Mesodermal cell (in vitro differentiated cells): ENCODE measurements at regions not wholly inside any gene's neighbourhood (a gene's known extent, or its start where the extent isn't known, plus 50 kb on each side); places are given as distances from the start of the nearest gene placed in this dataset.
A peak's percentile ranks its signal among the peaks of the same experiment; 100 is the strongest.
"Not testable (repeated sequence)": the region's sequence is repeated elsewhere in the genome, so short reads cannot be mapped to it uniquely, and the experiment has no call there.

Source experiments
- H3K27ac ChIP-seq: 2 replicates; pipeline ENCODE4 v1.7.0; 2013; ENCODE audit warnings: mild to moderate bottlenecking, low read depth, low read length, moderate library complexity; ENCODE audit not compliant: severe bottlenecking
- H3K36me3 ChIP-seq: 2 replicates; pipeline ENCODE4 v1.7.1; 2013; ENCODE audit warnings: mild to moderate bottlenecking, low read length, moderate library complexity; ENCODE audit not compliant: control insufficient read depth, insufficient read depth
- H3K4me1 ChIP-seq: one replicate; pipeline ENCODE4 v1.7.1; 2013; ENCODE audit warnings: mild to moderate bottlenecking, low read length; ENCODE audit not compliant: insufficient read depth, control insufficient read depth, poor library complexity, severe bottlenecking
- H3K4me3 ChIP-seq: 2 replicates; pipeline ENCODE4 v1.7.0; 2013; ENCODE audit warnings: low read length, control low read depth, mild to moderate bottlenecking; ENCODE audit not compliant: insufficient read depth, poor library complexity, severe bottlenecking; ENCODE audit errors: extremely low read depth
- H3K9me3 ChIP-seq: 2 replicates; pipeline ENCODE4 v1.7.1; 2013; ENCODE audit warnings: mild to moderate bottlenecking, low read length, moderate library complexity; ENCODE audit not compliant: control insufficient read depth
- WGBS, 2 experiments: methylation state at CpG; one replicate each; pipeline ENCODE4 v1.1.5; 2013; ENCODE audit warnings: missing lambda C conversion rate in 2 of 2; ENCODE audit not compliant: insufficient coverage in 2 of 2; 5-methylcytosine and 5-hydroxymethylcytosine counted together

DNA sequence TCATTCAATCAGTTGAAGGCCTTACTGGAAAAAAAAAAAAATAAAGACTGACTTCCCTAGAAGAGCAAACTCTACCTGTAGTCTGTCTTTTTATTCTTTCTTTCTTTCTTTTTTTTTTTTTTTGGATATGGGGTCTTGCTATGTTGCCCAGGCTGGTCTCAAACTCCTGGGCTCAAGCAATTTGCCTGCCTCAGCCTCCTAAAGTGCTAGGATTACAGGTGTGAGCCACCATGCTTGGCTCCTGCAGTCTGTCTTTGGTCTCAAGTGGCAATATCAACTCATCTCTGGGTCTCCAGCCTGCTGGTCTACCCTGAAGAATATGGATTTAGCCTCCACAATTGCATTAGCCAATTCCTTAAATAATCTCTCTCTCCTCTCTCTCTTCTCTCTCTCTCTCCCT lies 167.7 kb upstream of the P2RY1 start:
- no peak overlapping the region for H3K4me3 ChIP-seq
- H3K27ac ChIP-seq = no peak overlapping the region

DNA sequence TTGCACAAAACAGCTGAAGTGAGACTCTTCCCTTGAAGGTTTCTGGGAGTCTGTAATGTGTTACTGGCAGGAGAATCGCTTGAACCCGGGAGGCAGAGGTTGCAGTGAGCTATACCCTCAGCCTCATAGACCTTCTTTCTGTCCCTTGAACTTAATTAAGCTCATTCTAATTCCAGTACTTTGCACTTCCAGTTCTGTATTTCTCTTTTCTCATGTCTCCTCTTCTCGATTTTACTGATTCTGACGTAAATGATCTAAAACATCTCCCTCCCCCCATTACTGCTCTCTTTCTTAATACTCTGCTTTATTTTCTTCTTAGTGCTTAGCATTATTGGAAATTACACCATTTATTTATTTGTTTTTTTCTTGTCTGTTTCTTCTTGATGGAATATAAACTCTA lies 165.4 kb upstream of the P2RY1 start:
- no peaks in the 10 kb centered on the region for H3K36me3 ChIP-seq
- H3K9me3 ChIP-seq = no peaks in the 10 kb centered on the region
- H3K4me1 ChIP-seq = peaks cover 6% of the 10 kb centered on the region
- no peak overlapping the region for H3K27ac ChIP-seq
- no peak overlapping the region for H3K4me3 ChIP-seq
- 85 to 100% methylated on average over 2 of the region's 4 CpGs for WGBS, 2 experiments

More for the DNA sequence above, 167.7 kb upstream of the P2RY1 start:
- H3K36me3 ChIP-seq = no peaks in the 10 kb centered on the region
- peaks cover 4% of the 10 kb centered on the region for H3K4me1 ChIP-seq
- no peaks in the 10 kb centered on the region for H3K9me3 ChIP-seq

DNA sequence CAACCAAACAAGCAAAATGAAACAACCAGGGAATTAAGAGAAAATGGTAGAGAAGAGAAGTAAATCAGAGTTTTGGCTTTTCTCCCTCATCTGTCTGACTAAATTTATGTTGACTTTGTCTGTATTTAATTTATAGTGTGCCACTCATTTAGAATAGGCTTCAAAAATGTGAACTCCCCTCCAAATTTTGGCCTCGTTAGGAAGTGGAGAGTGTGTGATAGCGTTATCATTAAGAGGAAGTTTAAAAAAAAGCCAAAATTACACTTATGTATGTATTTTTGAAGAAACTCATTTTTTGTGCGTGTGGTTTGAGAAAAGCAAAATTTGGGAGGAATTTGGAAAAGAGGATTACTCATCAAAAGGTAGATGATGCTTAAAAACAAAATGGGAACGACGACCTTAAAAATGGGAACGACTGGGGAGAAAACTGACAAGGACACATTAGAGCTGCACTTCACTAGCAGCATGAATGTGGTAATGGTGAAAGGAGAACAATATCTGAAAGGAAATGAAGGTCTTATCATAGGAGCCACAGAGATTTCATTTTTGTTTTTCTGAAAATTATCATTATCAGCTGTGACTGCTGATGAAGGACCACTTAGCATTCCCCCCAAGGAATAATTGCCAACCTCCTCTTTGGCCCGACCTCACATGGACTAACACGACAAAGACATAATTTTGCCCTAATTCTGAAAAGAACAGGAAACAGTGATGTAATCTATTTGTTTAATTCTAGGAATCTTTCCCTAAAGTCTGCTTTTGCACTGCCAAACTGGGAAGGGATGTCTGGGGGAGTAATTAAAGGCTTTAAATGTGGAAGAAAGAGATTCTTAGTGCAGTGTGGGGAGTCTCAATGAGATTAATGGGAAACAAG lies 163.2 kb upstream of the P2RY1 start:
- H3K9me3 ChIP-seq = no peaks in the 10 kb centered on the region
- H3K4me1 ChIP-seq = peaks cover 6% of the 10 kb centered on the region
- no peak overlapping the region for H3K4me3 ChIP-seq
- no peaks in the 10 kb centered on the region for H3K36me3 ChIP-seq
- WGBS, 2 experiments = 84 to 96% methylated on average over 3 to 4 of the region's 8 CpGs
- H3K27ac ChIP-seq = peak overlapping the region; percentile 38

DNA sequence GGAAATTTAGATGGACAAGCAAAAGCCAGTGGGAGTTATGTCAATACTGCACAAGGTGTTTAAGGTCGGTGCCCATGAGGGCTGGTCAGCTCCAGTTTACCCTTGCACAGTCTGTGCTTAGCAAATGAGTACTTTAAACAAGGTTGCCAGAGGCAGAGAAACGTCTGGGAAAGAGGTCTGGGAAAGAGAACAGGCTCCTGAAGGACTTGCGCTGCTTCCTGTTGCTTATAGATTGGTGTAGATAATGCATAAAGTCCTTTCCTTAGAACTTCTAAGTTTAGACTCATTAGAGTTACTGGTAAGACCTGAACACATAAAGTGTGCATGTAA lies 162.6 kb upstream of the P2RY1 start:
- H3K9me3 ChIP-seq = no peaks in the 10 kb centered on the region
- peak overlapping the region; percentile 38 for H3K27ac ChIP-seq
- no peak overlapping the region for H3K4me3 ChIP-seq
- no peaks in the 10 kb centered on the region for H3K36me3 ChIP-seq
- peaks cover 6% of the 10 kb centered on the region for H3K4me1 ChIP-seq
- WGBS, 2 experiments = 68 to 94% methylated on average over 1 to 3 of the region's 3 CpGs

DNA sequence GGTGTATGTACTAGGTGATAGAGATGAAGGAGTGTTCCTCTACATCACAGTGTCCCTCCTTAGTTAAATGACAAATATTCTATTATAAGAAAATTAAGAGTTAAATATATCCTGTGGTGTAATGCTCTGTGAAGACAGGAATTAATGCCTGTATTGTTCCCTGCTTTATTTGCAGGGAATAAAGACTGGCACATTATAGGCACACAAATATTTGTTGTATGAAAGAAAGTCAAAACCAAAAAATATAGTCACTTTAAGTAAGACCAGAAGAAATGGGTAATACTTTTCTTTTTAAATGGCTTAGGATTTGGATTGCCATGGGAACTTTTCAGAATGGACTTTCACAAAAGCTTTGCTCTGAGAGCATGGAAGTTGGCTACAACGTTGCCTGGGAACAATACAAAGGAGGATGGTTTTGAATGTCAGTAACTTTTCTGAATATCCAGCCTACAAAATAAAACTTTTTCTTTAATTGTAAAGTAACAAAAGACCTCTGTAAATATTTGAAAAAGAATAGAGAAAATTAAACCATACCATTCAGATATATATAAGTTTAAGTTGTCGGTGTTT lies 158.0 kb upstream of the P2RY1 start:
- Histone ChIP-seq H3K36me3 (no peaks in the 10 kb centered on the region), H3K27ac (no peak overlapping the region), H3K9me3 (no peaks in the 10 kb centered on the region), H3K4me1 (peaks cover 5% of the 10 kb centered on the region), H3K4me3 (no peak overlapping the region)
- no CpG with 5 or more reads among the region's 2 CpGs for WGBS, 2 experiments

DNA sequence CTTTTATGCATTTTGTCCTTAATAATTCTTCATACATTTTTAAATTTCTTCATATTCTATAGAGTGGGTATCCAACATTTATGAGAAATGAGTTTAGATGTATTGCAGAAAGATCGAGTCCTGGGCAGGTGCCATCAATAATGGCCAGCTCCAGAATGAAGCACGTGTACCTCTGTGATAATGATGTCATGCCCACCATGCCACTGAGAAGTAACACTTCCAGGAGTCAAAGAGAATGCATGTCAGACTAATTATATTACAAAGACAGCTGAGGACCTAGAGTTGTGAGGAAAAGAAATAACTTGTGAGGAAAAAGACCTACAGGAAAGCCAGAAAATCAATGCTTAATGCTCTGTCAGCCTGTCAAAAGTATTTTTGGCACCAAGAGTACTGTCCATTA lies 157.4 kb upstream of the P2RY1 start:
- no peaks in the 10 kb centered on the region for H3K4me1 ChIP-seq
- WGBS, 2 experiments = 60 to 94% methylated on average over 1 to 2 of the region's 2 CpGs

DNA sequence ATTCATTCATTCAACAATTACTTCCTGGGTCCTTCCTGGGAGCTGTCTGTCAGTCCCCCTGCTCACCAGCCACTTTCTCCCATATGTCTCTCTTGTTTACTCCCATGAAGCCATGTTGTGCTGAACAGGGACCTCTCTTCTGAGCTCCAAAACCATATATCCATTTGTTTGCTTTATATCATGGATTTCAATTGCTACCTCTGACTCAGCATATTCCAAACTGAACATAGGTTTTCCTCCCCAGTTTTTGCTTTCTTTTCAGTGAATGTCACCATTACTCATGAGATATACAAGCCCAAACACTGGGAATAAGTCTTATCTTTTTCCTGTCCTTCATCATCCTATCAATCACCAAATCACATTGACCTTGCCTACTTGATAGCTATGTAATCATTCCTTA lies 152.5 kb upstream of the P2RY1 start:
- Histone ChIP-seq H3K4me1 (no peaks in the 10 kb centered on the region), H3K27ac (no peak overlapping the region), H3K9me3 (peaks cover 16% of the 10 kb centered on the region), H3K4me3 (no peak overlapping the region), H3K36me3 (no peaks in the 10 kb centered on the region)

More for the DNA sequence above, 157.4 kb upstream of the P2RY1 start:
- no peaks in the 10 kb centered on the region for H3K36me3 ChIP-seq
- H3K27ac ChIP-seq = no peak overlapping the region
- H3K9me3 ChIP-seq = no peaks in the 10 kb centered on the region
- H3K4me3 ChIP-seq = no peak overlapping the region

DNA sequence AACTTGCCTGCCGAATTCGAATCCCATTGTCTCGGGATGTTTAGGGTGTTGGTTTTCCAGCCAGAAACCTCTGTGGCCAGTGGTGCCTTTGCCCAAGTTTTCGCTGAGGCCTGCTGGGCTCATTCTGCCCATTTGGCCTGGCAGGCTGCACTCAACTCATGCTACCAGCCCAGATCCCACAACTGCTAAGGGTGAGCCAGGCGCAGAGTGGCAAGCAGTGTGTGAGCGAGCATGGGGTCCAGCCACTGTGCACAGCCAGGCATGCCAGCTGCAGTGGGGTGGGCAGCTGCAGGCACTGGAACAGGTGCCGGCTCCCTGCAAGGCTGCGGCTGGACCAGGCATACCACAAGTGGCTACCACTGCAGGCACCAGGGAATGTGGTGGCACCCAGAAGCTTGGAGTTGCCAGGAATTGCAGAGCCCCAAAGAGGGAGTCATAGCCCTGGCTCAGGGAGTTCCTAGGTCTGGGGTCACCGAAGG lies 151.4 kb upstream of the P2RY1 start:
- Histone ChIP-seq H3K36me3 (no peaks in the 10 kb centered on the region), H3K4me1 (peaks cover 4% of the 10 kb centered on the region), H3K9me3 (peaks cover 16% of the 10 kb centered on the region), H3K4me3 (no peak overlapping the region), H3K27ac (no peak overlapping the region)
- 97 to 99% methylated on average over 6 to 8 of the region's 9 CpGs for WGBS, 2 experiments

DNA sequence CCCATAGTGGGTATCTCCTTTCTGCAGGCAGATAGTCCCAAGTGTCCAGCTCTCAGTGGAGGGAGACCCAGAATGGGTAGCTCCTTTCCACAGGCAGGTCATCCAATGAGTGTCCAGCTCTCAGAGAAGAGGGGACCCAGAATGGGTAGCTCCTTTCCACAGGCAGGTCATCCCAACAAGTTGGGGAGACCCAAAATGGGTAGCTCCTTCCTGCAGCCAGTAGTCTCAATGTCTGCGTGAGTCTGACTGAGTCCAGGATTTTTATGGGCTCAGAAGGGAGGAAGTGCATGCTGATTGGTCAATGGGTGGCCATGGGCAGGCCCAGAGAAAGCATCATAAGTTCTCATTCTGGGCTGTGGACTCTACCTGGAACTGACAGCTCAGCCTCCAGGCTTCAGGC lies 150.7 kb upstream of the P2RY1 start:
- H3K9me3 ChIP-seq = peaks cover 16% of the 10 kb centered on the region
- 80 to 100% methylated on average over 1 of the region's 1 CpG for WGBS, 2 experiments
- H3K4me1 ChIP-seq = peaks cover 5% of the 10 kb centered on the region
- no peaks in the 10 kb centered on the region for H3K36me3 ChIP-seq
- H3K4me3 ChIP-seq = no peak overlapping the region
- no peak overlapping the region for H3K27ac ChIP-seq

DNA sequence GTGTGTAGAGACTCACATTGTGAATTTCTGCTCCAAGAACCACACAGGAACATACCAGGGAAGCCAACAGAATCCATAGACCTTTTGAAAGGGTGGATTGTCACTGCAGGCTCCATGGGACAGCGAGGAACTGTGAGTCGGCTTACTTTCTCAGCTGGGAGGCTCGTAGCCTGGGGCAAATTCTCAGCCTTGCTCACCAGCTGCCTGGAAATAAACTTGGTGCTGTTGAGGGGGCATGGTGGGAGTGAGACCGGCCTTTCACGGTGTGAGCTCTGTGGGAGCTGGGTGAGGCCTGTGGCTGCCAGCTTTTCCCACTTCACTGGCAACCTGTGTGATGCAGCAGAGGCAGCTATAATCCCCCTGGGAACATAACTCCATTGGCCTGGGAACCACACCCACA lies 146.6 kb upstream of the P2RY1 start:
- WGBS, 2 experiments = 43 to 54% methylated on average over 5 of the region's 5 CpGs
- H3K9me3 ChIP-seq = peaks cover 16% of the 10 kb centered on the region

DNA sequence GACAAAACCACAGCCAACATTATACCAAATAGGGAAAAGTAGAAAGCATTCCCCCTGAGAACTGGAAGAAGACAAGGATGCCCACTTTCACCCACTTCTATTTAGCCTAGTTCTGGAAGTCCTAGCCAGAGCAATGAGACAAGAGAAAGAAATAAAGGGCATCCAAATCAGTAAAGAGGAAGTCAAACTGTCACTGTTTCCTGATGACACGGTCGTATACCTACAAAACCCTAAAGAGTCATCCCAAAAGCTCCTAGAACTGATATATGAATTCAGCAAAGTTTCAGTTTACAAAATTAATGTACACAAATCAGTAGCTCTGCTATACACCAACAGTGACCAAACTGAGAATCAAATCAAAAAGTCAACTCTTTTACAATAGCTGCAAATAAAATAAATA lies 142.6 kb upstream of the P2RY1 start:
- not testable (repeated sequence) for H3K4me3 ChIP-seq, H3K27ac ChIP-seq, H3K4me1 ChIP-seq, H3K36me3 ChIP-seq, H3K9me3 ChIP-seq
- 100% methylated on average over 2 of the region's 2 CpGs; no CpG with 5 or more reads in 1 of the 2 experiments for WGBS, 2 experiments

More for the DNA sequence above, 146.6 kb upstream of the P2RY1 start:
- no peak overlapping the region for H3K27ac ChIP-seq
- H3K4me3 ChIP-seq = no peak overlapping the region
- no peaks in the 10 kb centered on the region for H3K36me3 ChIP-seq
- H3K4me1 ChIP-seq = peaks cover 5% of the 10 kb centered on the region
